Neural cell (in vitro differentiated cells): ENCODE measurements at regions not wholly inside any gene's neighbourhood (a gene's known extent, or its start where the extent isn't known, plus 50 kb on each side); places are given as distances from the start of the nearest gene placed in this dataset.

ENCODE experiments used
- H2AFZ ChIP-seq: fragments of 200-600, 300-800 bp; sonication (generic), shearing (Covaris generic); 2 replicates; pipeline ENCODE4 v1.6.0; 2014; ENCODE audit warnings: low read depth, mild to moderate bottlenecking, antibody characterized with exemption, low read length, moderate library complexity
- H3F3A ChIP-seq: fragments of 200-600 bp; shearing (Covaris generic); 2 replicates; pipeline ENCODE4 v1.6.1; 2016; ENCODE audit warnings: mild to moderate bottlenecking, moderate library complexity, mixed read lengths, antibody characterized with exemption, low read length; ENCODE audit not compliant: insufficient read depth, poor library complexity, severe bottlenecking
- H3K27ac ChIP-seq: fragments of 200-600, 300-800 bp; sonication (generic), shearing (Covaris generic); 2 replicates; pipeline ENCODE4 v1.5.1; 2014; ENCODE audit warnings: mild to moderate bottlenecking, low read length, moderate library complexity
- H3K27me3 ChIP-seq: fragments of 300-800, 200-600 bp; sonication (generic), shearing (Covaris generic); 2 replicates; pipeline ENCODE4 v1.6.0; 2014; ENCODE audit warnings: mild to moderate bottlenecking, low read depth, low read length, moderate library complexity; ENCODE audit not compliant: insufficient read depth
- H3K36me3 ChIP-seq: fragments of 300-800, 200-600 bp; sonication (generic), shearing (Covaris generic); 2 replicates; pipeline ENCODE4 v1.5.1; 2014; ENCODE audit warnings: mild to moderate bottlenecking, antibody characterized with exemption, low read length, moderate library complexity; ENCODE audit not compliant: insufficient read depth
- H3K4me2 ChIP-seq: fragments of 300-800, 200-600 bp; sonication (generic), shearing (Covaris generic); 2 replicates; pipeline ENCODE4 v1.6.0; 2014; ENCODE audit warnings: mild to moderate bottlenecking, low read length
- H3K4me3 ChIP-seq: fragments of 300-800, 200-600 bp; sonication (generic), shearing (Covaris generic); 2 replicates; pipeline ENCODE4 v1.5.1; 2014; ENCODE audit warnings: mild to moderate bottlenecking, low read length, moderate library complexity
- H3K79me2 ChIP-seq: fragments of 200-600 bp; shearing (Covaris generic); replicated peaks from 2 replicates; pipeline ENCODE4 v1.6.0; 2014; ENCODE audit warnings: mild to moderate bottlenecking, low read length, moderate library complexity; ENCODE audit not compliant: insufficient read depth
- H3K9ac ChIP-seq: fragments of 300-800, 200-600 bp; sonication (generic), shearing (Covaris generic); 2 replicates; pipeline ENCODE4 v1.6.1; 2016; ENCODE audit warnings: mild to moderate bottlenecking, low read length, mixed read lengths
- H3K9me2 ChIP-seq: fragments of 200-600 bp; shearing (Covaris generic); 2 replicates; pipeline ENCODE4 v1.6.1; 2016; ENCODE audit warnings: mild to moderate bottlenecking, low read length, mixed read lengths; ENCODE audit not compliant: insufficient read depth
- H3K9me3 ChIP-seq: fragments of 200-600, 300-800 bp; sonication (generic), shearing (Covaris generic); 2 replicates; pipeline ENCODE4 v1.6.1; 2016; ENCODE audit warnings: mild to moderate bottlenecking, mixed run types, low read length, moderate library complexity, mixed read lengths
- H4K20me1 ChIP-seq: fragments of 200-600 bp; shearing (Covaris generic); 2 replicates; pipeline ENCODE4 v1.6.1; 2016; ENCODE audit warnings: mild to moderate bottlenecking, mixed run types; ENCODE audit not compliant: insufficient read depth
- CTCF ChIP-seq: fragments of 450-650 bp; IDR thresholded peaks from 2 replicates; pipeline ENCODE4 v1.5.1; 2014; ENCODE audit warnings: antibody characterized with exemption, mild to moderate bottlenecking, moderate library complexity; ENCODE audit not compliant: poor library complexity, severe bottlenecking
- EP300 ChIP-seq: fragments of 450-650 bp; conservative IDR thresholded peaks from 2 replicates; pipeline ENCODE4 v1.6.1; 2014; ENCODE audit warnings: antibody characterized with exemption, mild to moderate bottlenecking, moderate library complexity; ENCODE audit not compliant: poor library complexity, severe bottlenecking
- EZH2 ChIP-seq: fragments of 200-600, 300-800 bp; shearing (Covaris generic), sonication (generic); IDR thresholded peaks from 2 replicates; pipeline ENCODE4 v1.6.1; 2014; ENCODE audit warnings: antibody characterized with exemption, low read length, borderline replicate concordance, mild to moderate bottlenecking; ENCODE audit not compliant: insufficient read depth, poor library complexity, severe bottlenecking
- MXI1 ChIP-seq: fragments of 450-650 bp; conservative IDR thresholded peaks from 2 replicates; pipeline ENCODE4 v1.6.1; 2014; ENCODE audit warnings: antibody characterized with exemption, mild to moderate bottlenecking; ENCODE audit not compliant: poor library complexity, severe bottlenecking
- POLR2AphosphoS5 ChIP-seq: IDR thresholded peaks from 2 replicates; pipeline ENCODE4 v1.6.1; 2012
- RAD21 ChIP-seq: fragments of 450-650 bp; conservative IDR thresholded peaks from 2 replicates; pipeline ENCODE4 v1.6.1; 2014; ENCODE audit warnings: antibody characterized with exemption, mild to moderate bottlenecking, moderate library complexity
- SMC3 ChIP-seq: fragments of 450-650 bp; conservative IDR thresholded peaks from 2 replicates; pipeline ENCODE4 v1.6.1; 2014; ENCODE audit warnings: antibody characterized with exemption, mild to moderate bottlenecking, moderate library complexity; ENCODE audit not compliant: poor library complexity
- TAF1 ChIP-seq: IDR thresholded peaks from 2 replicates; pipeline ENCODE4 v1.6.1; 2012; ENCODE audit warnings: low read depth
- TF ChIP-seq, protein P1 (sequence below): IDR thresholded peaks from 2 replicates; pipeline ENCODE4 v1.6.1; 2012; ENCODE audit warnings: borderline replicate concordance

GRCh38 chr2:181780047-181780651, 99.8 kb upstream of the NEUROD1 start:
- no peaks in the 10 kb centered on the region for H3F3A ChIP-seq
- no peaks in the 10 kb centered on the region for H3K9me2 ChIP-seq
- no peak overlapping the region for H3K4me3 ChIP-seq
- H3K9me3 ChIP-seq: no peaks in the 10 kb centered on the region
- H4K20me1 ChIP-seq: no peaks in the 10 kb centered on the region
- H3K9ac ChIP-seq: no peak overlapping the region
- no peaks in the 10 kb centered on the region for H3K36me3 ChIP-seq
- no peak overlapping the region for H3K27ac ChIP-seq
- H3K27me3 ChIP-seq: no peaks in the 10 kb centered on the region
- H3K4me2 ChIP-seq: no peak overlapping the region
- TF ChIP-seq MXI1 (no peak), EP300 (no peak), SMC3 (no peak), EZH2 (no peak), RAD21 (no peak), POLR2AphosphoS5 (no peak), CTCF (no peak), TAF1 (no peak)
- TF ChIP-seq, protein P1, sequence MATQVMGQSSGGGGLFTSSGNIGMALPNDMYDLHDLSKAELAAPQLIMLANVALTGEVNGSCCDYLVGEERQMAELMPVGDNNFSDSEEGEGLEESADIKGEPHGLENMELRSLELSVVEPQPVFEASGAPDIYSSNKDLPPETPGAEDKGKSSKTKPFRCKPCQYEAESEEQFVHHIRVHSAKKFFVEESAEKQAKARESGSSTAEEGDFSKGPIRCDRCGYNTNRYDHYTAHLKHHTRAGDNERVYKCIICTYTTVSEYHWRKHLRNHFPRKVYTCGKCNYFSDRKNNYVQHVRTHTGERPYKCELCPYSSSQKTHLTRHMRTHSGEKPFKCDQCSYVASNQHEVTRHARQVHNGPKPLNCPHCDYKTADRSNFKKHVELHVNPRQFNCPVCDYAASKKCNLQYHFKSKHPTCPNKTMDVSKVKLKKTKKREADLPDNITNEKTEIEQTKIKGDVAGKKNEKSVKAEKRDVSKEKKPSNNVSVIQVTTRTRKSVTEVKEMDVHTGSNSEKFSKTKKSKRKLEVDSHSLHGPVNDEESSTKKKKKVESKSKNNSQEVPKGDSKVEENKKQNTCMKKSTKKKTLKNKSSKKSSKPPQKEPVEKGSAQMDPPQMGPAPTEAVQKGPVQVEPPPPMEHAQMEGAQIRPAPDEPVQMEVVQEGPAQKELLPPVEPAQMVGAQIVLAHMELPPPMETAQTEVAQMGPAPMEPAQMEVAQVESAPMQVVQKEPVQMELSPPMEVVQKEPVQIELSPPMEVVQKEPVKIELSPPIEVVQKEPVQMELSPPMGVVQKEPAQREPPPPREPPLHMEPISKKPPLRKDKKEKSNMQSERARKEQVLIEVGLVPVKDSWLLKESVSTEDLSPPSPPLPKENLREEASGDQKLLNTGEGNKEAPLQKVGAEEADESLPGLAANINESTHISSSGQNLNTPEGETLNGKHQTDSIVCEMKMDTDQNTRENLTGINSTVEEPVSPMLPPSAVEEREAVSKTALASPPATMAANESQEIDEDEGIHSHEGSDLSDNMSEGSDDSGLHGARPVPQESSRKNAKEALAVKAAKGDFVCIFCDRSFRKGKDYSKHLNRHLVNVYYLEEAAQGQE: no peak
- no peak overlapping the region for H2AFZ ChIP-seq
- no peaks in the 10 kb centered on the region for H3K79me2 ChIP-seq

GRCh38 chr2:181780657-181781056, 100.3 kb upstream of the NEUROD1 start:
- no peak overlapping the region for H2AFZ ChIP-seq
- no peak overlapping the region for H3K9ac ChIP-seq
- no peak overlapping the region for H3K4me3 ChIP-seq
- H3K4me2 ChIP-seq: no peak overlapping the region
- no peaks in the 10 kb centered on the region for H4K20me1 ChIP-seq
- no peaks in the 10 kb centered on the region for H3K9me3 ChIP-seq
- TF ChIP-seq MXI1 (no peak), SMC3 (no peak), EP300 (no peak), RAD21 (no peak), TAF1 (no peak), EZH2 (no peak), CTCF (no peak), POLR2AphosphoS5 (no peak)
- TF ChIP-seq, protein P1: no peak
- no peaks in the 10 kb centered on the region for H3K27me3 ChIP-seq
- H3F3A ChIP-seq: no peaks in the 10 kb centered on the region
- no peaks in the 10 kb centered on the region for H3K9me2 ChIP-seq
- H3K79me2 ChIP-seq: no peaks in the 10 kb centered on the region
- H3K36me3 ChIP-seq: no peaks in the 10 kb centered on the region
- no peak overlapping the region for H3K27ac ChIP-seq
